GM12878 (cell line): ENCODE measurements at regions not wholly inside any gene's neighbourhood (a gene's known extent, or its start where the extent isn't known, plus 50 kb on each side); places are given as distances from the start of the nearest gene placed in this dataset.

Experiments used
- CEBPB ChIP-seq, 2 experiments: fragments of 150-350 bp in 1 of 2; IDR thresholded peaks; 2 replicates each; pipeline ENCODE4 v1.6.1; 2012 to 2014; ENCODE audit warnings: low read depth in 2 of 2, low read length in 2 of 2, borderline replicate concordance in 1 of 2, inconsistent platforms in 1 of 2
- CTCF ChIP-seq, 3 experiments: IDR thresholded peaks in 2 of 3; conservative IDR thresholded peaks in 1 of 3; 2 replicates each; pipeline ENCODE4 v1.5.1; 2011; ENCODE audit warnings: low read depth in 3 of 3, low read length in 3 of 3, mild to moderate bottlenecking in 3 of 3, control low read depth in 2 of 3, moderate library complexity in 2 of 3, inconsistent platforms in 1 of 3, mixed read lengths in 1 of 3; ENCODE audit not compliant: control insufficient read depth in 2 of 3, insufficient read depth in 1 of 3; ENCODE audit errors: extremely low read depth in 1 of 3
- EGR1 ChIP-seq, 2 experiments: IDR thresholded peaks; 1 replicate in 1 of 2; 2 replicates in 1 of 2; pipeline ENCODE4 v1.6.1; 2011 to 2012; ENCODE audit warnings: low read depth in 2 of 2, low read length in 2 of 2, borderline replicate concordance in 1 of 2, mild to moderate bottlenecking in 1 of 2, moderate library complexity in 1 of 2
- EP300 ChIP-seq, 2 experiments: fragments of 150-350 bp in 1 of 2; IDR thresholded peaks; 2 replicates each; pipeline ENCODE4 v1.6.1; 2011 to 2012; ENCODE audit warnings: low read depth in 2 of 2, low read length in 2 of 2, borderline replicate concordance in 1 of 2, improper control_type of control experiment in 1 of 2, inconsistent platforms in 1 of 2; ENCODE audit not compliant: control insufficient read depth in 1 of 2
- GATAD2B ChIP-seq: fragments of 450-650 bp; conservative IDR thresholded peaks from 2 replicates; pipeline ENCODE4 v1.6.1; 2017; ENCODE audit warnings: low read depth, mild to moderate bottlenecking, moderate library complexity
- NFIC ChIP-seq: IDR thresholded peaks from 2 replicates; pipeline ENCODE4 v1.6.1; 2012; ENCODE audit warnings: low read depth, mild to moderate bottlenecking, inconsistent platforms, low read length, moderate library complexity
- NR2C2 ChIP-seq: IDR thresholded peaks from 2 replicates; pipeline ENCODE4 v1.6.1; 2011; ENCODE audit warnings: borderline replicate concordance, low read depth; ENCODE audit not compliant: control insufficient read depth, insufficient read length
- PKNOX1 ChIP-seq: fragments of 450-650 bp; IDR thresholded peaks from 2 replicates; pipeline ENCODE4 v1.6.1; 2016; ENCODE audit warnings: mild to moderate bottlenecking
- POLR2A ChIP-seq: IDR thresholded peaks from 2 replicates; pipeline ENCODE4 v1.6.1; 2011; ENCODE audit warnings: low read depth, mild to moderate bottlenecking, low read length
- POLR2AphosphoS5 ChIP-seq: IDR thresholded peaks from 2 replicates; pipeline ENCODE4 v1.6.1; 2011; ENCODE audit warnings: mild to moderate bottlenecking, low read length, inconsistent platforms
- SRF ChIP-seq, 2 experiments: IDR thresholded peaks; 2 replicates each; pipeline ENCODE4 v1.6.1; 2011; ENCODE audit warnings: low read depth in 2 of 2, low read length in 2 of 2, mild to moderate bottlenecking in 1 of 2, moderate library complexity in 1 of 2
- SUZ12 ChIP-seq: fragments of 200-600 bp; sonication (generic); IDR thresholded peaks from one replicate; pipeline ENCODE4 v1.6.1; 2018; ENCODE audit warnings: antibody characterized with exemption, mild to moderate bottlenecking; ENCODE audit not compliant: unreplicated experiment
- ZBTB40 ChIP-seq: fragments of 450-650 bp; IDR thresholded peaks from 2 replicates; pipeline ENCODE4 v1.6.1; 2016; ENCODE audit warnings: mild to moderate bottlenecking, moderate library complexity, borderline replicate concordance
- ZNF274 ChIP-seq: IDR thresholded peaks from one replicate; pipeline ENCODE4 v1.8.0; 2011; ENCODE audit not compliant: insufficient read length, insufficient read depth

- TF ChIP-seq EP300 (IDR thresholded peaks at IDR 0.05; ENCODE audit: borderline replicate concordance in 1 of 2, control insufficient read depth in 1 of 2, low read depth in 2 of 2, low read length in 2 of 2) = no peak
- no peak for TF ChIP-seq EGR1 (IDR thresholded peaks at IDR 0.05; ENCODE audit: borderline replicate concordance in 1 of 2, low read depth in 2 of 2, low read length in 2 of 2)
- no peak for TF ChIP-seq POLR2AphosphoS5
- TF ChIP-seq CTCF (IDR thresholded peaks at IDR 0.05 in 2 of 3, conservative IDR thresholded peaks at IDR 0.05 in 1 of 3; ENCODE audit: control insufficient read depth in 2 of 3, extremely low read depth in 1 of 3, insufficient read depth in 1 of 3, low read depth in 3 of 3, low read length in 3 of 3) = no peak
- no peak for TF ChIP-seq ZBTB40
- no peak for TF ChIP-seq SRF (IDR thresholded peaks at IDR 0.05; ENCODE audit: low read depth in 2 of 2, low read length in 2 of 2)
- TF ChIP-seq SUZ12 = no peak
- TF ChIP-seq POLR2A = no peak
- TF ChIP-seq GATAD2B = no peak
- TF ChIP-seq ZNF274 = no peak
- no peak for TF ChIP-seq CEBPB (IDR thresholded peaks at IDR 0.05; ENCODE audit: borderline replicate concordance in 1 of 2, low read depth in 2 of 2, low read length in 2 of 2)
- no peak for TF ChIP-seq NFIC
- no peak for TF ChIP-seq PKNOX1
- TF ChIP-seq NR2C2 = no peak
Observed at GRCh38 chr7:68492359-68492690, 1106.0 kb upstream of the AUTS2 start.
